ENCODE measurements at regions not wholly inside any gene's neighbourhood (a gene's known extent, or its start where the extent isn't known, plus 50 kb on each side); places are given as distances from the start of the nearest gene placed in this dataset.

- no peak for TF ChIP-seq EZH2 (IDR thresholded peaks at IDR 0.05)
- no peak for TF ChIP-seq CTCF (IDR thresholded peaks at IDR 0.05 in 2 of 3, conservative IDR thresholded peaks at IDR 0.05 in 1 of 3; ENCODE audit: borderline replicate concordance in 1 of 3, insufficient read depth in 1 of 3, low read depth in 2 of 3, low read length in 2 of 3)
- TF ChIP-seq ATF3 (IDR thresholded peaks at IDR 0.05), result no peak
- TF ChIP-seq ZFX (IDR thresholded peaks at IDR 0.05), result no peak
- TF ChIP-seq CEBPB (IDR thresholded peaks at IDR 0.05; ENCODE audit: low read depth), result no peak
- no peak for TF ChIP-seq ZNF274 (IDR thresholded peaks at IDR 0.05; ENCODE audit: low read depth, low read length)
- TF ChIP-seq SP1 (IDR thresholded peaks at IDR 0.05; ENCODE audit: low read depth), result no peak
- TF ChIP-seq SRF (IDR thresholded peaks at IDR 0.05; ENCODE audit: low read depth), result no peak
- TF ChIP-seq CBX3 (IDR thresholded peaks at IDR 0.05; ENCODE audit: low read depth), result no peak
- TF ChIP-seq TCF7L2 (IDR thresholded peaks at IDR 0.05; ENCODE audit: borderline replicate concordance, extremely low read depth, insufficient read depth, insufficient read length), result no peak
- no peak for TF ChIP-seq POLR2AphosphoS5 (IDR thresholded peaks at IDR 0.05; ENCODE audit: low read depth, low read length)
- no peak for TF ChIP-seq POLR2A (IDR thresholded peaks at IDR 0.05; ENCODE audit: borderline replicate concordance, extremely low read depth, insufficient read depth, insufficient read length)
- no peak for TF ChIP-seq RAD21 (IDR thresholded peaks at IDR 0.05; ENCODE audit: low read depth)
These were observed 387.1 kb downstream of the OMA1 start for GRCh38 chr1:58159434-58159830.
